Adrenal gland (tissue), 5 donors: ENCODE measurements at regions not wholly inside any gene's neighbourhood (a gene's known extent, or its start where the extent isn't known, plus 50 kb on each side); places are given as distances from the start of the nearest gene placed in this dataset.

Experiments
- CTCF ChIP-seq, 6 experiments: fragments of 450-650 bp in 4 of 6; fragments of 200-600 bp in 2 of 6; sonication (generic) in 1 of 6; IDR thresholded peaks; 1 replicate in 5 of 6; 2 replicates in 1 of 6; pipeline versions ENCODE4 v1.5.1 to v1.8.0; 2016 to 2021; ENCODE audit warnings: antibody characterized with exemption in 6 of 6, mild to moderate bottlenecking in 2 of 6, moderate library complexity in 1 of 6
- POLR2A ChIP-seq, 2 donors: fragments of 450-650 bp; IDR thresholded peaks; one replicate each; pipeline ENCODE4 v1.6.1; 2017; ENCODE audit warnings: antibody characterized with exemption in 2 of 2, mild to moderate bottlenecking in 2 of 2, moderate library complexity in 1 of 2
- donor health status: DM: no; HTN: no; CAD: no.

GRCh38 chr13:58472483-58472882, 840.9 kb downstream of the PCDH17 start:
- TF ChIP-seq CTCF (IDR thresholded peaks at IDR 0.05): no peak
- TF ChIP-seq POLR2A (IDR thresholded peaks at IDR 0.05): no peak
